HepG2 (cell line): ENCODE measurements at regions not wholly inside any gene's neighbourhood (a gene's known extent, or its start where the extent isn't known, plus 50 kb on each side); places are given as distances from the start of the nearest gene placed in this dataset.
"Not testable (repeated sequence)": the region's sequence is repeated elsewhere in the genome, so short reads cannot be mapped to it uniquely, and the experiment has no call there.

Experiments
- ATAC-seq: fragments of 200-7000 bp; cut with Tn5 transposase; 3 replicates; pipeline ENCODE4 v1.9.1; 2020; ENCODE audit warnings: mild to moderate bottlenecking, moderate library complexity
- BruUV-seq: library from RNA; stranded (reverse); fragments of 400-500 nt; replicated peaks from 2 replicates; lab custom pipeline; 2021; lab: Mats Ljungman, UMichigan
- CTCF ChIA-PET: fragments of 300-600 bp; formaldehyde crosslinking; extraction: SDS; loops from one replicate; lab custom pipeline; 2021; ENCODE audit warnings: low total read pairs, inconsistent platforms, low intra/inter-chr PET ratio; lab: Yijun Ruan, JAX
- POLR2A ChIA-PET: fragments of 350-600 bp; sonication (Branson Sonifier 250); formaldehyde crosslinking; loops from one replicate; lab custom pipeline; 2020; ENCODE audit warnings: antibody characterized with exemption, inconsistent platforms; lab: Yijun Ruan, JAX
- DNase-seq: peaks from one replicate; pipeline ENCODE4 v3.0.0-alpha.2; 2015; ENCODE audit warnings: low spot score
- FAIRE-seq: peaks from 3 replicates; lab custom pipeline; 2011; peaks lifted over from hg19 to GRCh38; lab: Jason Lieb, UNC
- H2AFZ ChIP-seq: one replicate; pipeline ENCODE4 v1.6.1; 2011; ENCODE audit warnings: low read length, inconsistent platforms
- H3K27ac ChIP-seq: fragments of 300-600 bp; 3 replicates; pipeline ENCODE4 v1.8.0; 2011; ENCODE audit warnings: mixed run types, mild to moderate bottlenecking, mixed read lengths, low read length, inconsistent platforms; ENCODE audit not compliant: insufficient read depth; ENCODE audit errors: extremely low read length
- H3K27me3 ChIP-seq, 2 experiments: fragments of 200-600 bp in 1 of 2; 2 replicates in 1 of 2; 3 replicates in 1 of 2; pipeline versions ENCODE4 v1.6.0 to v1.8.0; 2011; ENCODE audit warnings: low read length in 2 of 2, mild to moderate bottlenecking in 2 of 2, moderate library complexity in 2 of 2, inconsistent platforms in 1 of 2; ENCODE audit not compliant: insufficient read depth in 2 of 2, control insufficient read depth in 1 of 2
- H3K36me3 ChIP-seq, 2 experiments: fragments of 200-600 bp in 1 of 2; replicated peaks in 1 of 2; 2 replicates in 1 of 2; 3 replicates in 1 of 2; pipeline versions ENCODE4 v1.5.1 to v1.8.0; 2011; ENCODE audit warnings: low read length in 2 of 2, inconsistent platforms in 1 of 2; ENCODE audit not compliant: insufficient read depth in 2 of 2, control insufficient read depth in 1 of 2
- H3K4me1 ChIP-seq: 2 replicates; pipeline ENCODE4 v1.5.1; 2012; ENCODE audit warnings: low read length, inconsistent platforms; ENCODE audit not compliant: insufficient read depth
- H3K4me2 ChIP-seq: 2 replicates; pipeline ENCODE4 v1.6.0; 2011; ENCODE audit warnings: low read depth, low read length, inconsistent platforms
- H3K4me3 ChIP-seq, 3 experiments: fragments of 200-600 bp in 1 of 3; sonication (generic), shearing (Covaris generic) in 1 of 3; replicated peaks in 1 of 3; 2 replicates each; pipeline ENCODE4 v1.5.1; 2011 to 2016; ENCODE audit warnings: low read length in 3 of 3, inconsistent platforms in 2 of 3, low read depth in 2 of 3, mild to moderate bottlenecking in 2 of 3, control low read depth in 1 of 3, mixed read lengths in 1 of 3; ENCODE audit not compliant: insufficient read depth in 1 of 3
- H3K79me2 ChIP-seq: one replicate; pipeline ENCODE4 v1.6.1; 2011; ENCODE audit warnings: low read length, inconsistent platforms; ENCODE audit not compliant: insufficient read depth
- H3K9ac ChIP-seq: 2 replicates; pipeline ENCODE4 v1.6.0; 2011; ENCODE audit warnings: mild to moderate bottlenecking, low read depth, low read length, inconsistent platforms; ENCODE audit not compliant: insufficient read depth
- H3K9me3 ChIP-seq: 2 replicates; pipeline ENCODE4 v1.5.1; 2012; ENCODE audit warnings: mild to moderate bottlenecking, low read length
- H4K20me1 ChIP-seq: 2 replicates; pipeline ENCODE4 v1.6.0; 2011; ENCODE audit warnings: inconsistent platforms, mild to moderate bottlenecking, low read length, moderate library complexity; ENCODE audit not compliant: insufficient read depth
- CEBPB ChIP-seq: IDR thresholded peaks from 2 replicates; pipeline ENCODE4 v1.6.1; 2011; ENCODE audit warnings: low read depth, low read length, improper control_type of control experiment, borderline replicate concordance
- SCMH1 ChIP-seq: sonication (generic); formaldehyde crosslinking; IDR thresholded peaks from 2 replicates; pipeline ENCODE4 v1.9.0; 2021; ENCODE audit warnings: missing genetic modification reagents, mild to moderate bottlenecking, borderline replicate concordance
- WGBS: methylation state at CpG from one replicate; pipeline ENCODE4 v1.1.6; 2017; ENCODE audit warnings: low lambda C conversion rate; 5-methylcytosine and 5-hydroxymethylcytosine counted together
- in situ Hi-C: cut with HindIII; loops from 2 replicates; pipeline ENCODE4 v1.10.0; 2017; ENCODE audit warnings: low pct_unique_long_range_greater_than_20kb; ENCODE audit not compliant: extremely low pct_ligation_motif_present
- intact Hi-C: fragments of 100-400 bp; cut with micrococcal nuclease; formaldehyde crosslinking; loops from one replicate; pipeline ENCODE4 v1.10.0; 2022; ENCODE audit not compliant: unreplicated experiment
- TF ChIP-seq, protein P1 (sequence below): sonication (generic); formaldehyde crosslinking; IDR thresholded peaks from 2 replicates; pipeline ENCODE4 v1.5.0; 2020; ENCODE audit warnings: mild to moderate bottlenecking, missing genetic modification reagents

DNA sequence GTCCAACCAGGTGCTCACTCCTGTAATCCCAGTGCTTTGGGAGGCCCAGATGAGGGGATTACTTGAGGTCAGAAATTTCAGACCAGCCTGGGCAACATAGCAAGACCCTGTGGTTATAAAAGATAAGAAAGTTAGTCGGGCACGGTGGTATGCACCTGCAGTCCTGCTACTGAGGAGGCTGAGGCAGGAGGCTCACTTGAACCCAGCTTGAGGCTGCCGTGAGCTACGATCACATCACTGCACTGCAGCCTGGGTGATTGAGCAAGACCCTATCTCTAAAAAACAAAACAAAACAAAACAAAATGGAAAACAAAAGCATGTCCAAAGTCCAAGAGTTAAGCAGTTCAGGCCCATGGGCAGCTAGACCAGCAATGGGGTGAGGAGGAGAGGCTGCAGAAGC is 143.2 kb downstream of the IRX5 start:
- no peak overlapping the region for H3K4me3 ChIP-seq
- WGBS, result 58% methylated on average over 4 of the region's 4 CpGs
- H4K20me1 ChIP-seq, result no peaks in the 10 kb centered on the region
- no peak overlapping the region for H3K9ac ChIP-seq
- no TSS peak for BruUV-seq
- no peaks in the 10 kb centered on the region for H3K4me1 ChIP-seq
- ATAC-seq (no peak), DNase-seq (no peak)
- intact Hi-C loops, result no loop called here
- H3K4me2 ChIP-seq, result no peak overlapping the region
- H3K9me3 ChIP-seq, result no peaks in the 10 kb centered on the region
- H3K27ac ChIP-seq, result no peak overlapping the region
- H3K27me3 ChIP-seq, result no peaks in the 10 kb centered on the region; a peak in 1 of 5 replicates
- CTCF ChIA-PET, result no interaction called here
- no peaks in the 10 kb centered on the region for H3K36me3 ChIP-seq
- TF ChIP-seq CEBPB (peak; percentile 43; the same call in 1 of the 2 replicates), SCMH1 (CRISPR knock-in tag) (no peak)
- TF ChIP-seq, protein P1, sequence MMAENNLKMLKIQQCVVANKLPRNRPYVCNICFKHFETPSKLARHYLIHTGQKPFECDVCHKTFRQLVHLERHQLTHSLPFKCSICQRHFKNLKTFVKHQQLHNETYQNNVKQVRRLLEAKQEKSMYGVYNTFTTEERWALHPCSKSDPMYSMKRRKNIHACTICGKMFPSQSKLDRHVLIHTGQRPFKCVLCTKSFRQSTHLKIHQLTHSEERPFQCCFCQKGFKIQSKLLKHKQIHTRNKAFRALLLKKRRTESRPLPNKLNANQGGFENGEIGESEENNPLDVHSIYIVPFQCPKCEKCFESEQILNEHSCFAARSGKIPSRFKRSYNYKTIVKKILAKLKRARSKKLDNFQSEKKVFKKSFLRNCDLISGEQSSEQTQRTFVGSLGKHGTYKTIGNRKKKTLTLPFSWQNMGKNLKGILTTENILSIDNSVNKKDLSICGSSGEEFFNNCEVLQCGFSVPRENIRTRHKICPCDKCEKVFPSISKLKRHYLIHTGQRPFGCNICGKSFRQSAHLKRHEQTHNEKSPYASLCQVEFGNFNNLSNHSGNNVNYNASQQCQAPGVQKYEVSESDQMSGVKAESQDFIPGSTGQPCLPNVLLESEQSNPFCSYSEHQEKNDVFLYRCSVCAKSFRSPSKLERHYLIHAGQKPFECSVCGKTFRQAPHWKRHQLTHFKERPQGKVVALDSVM (CRISPR knock-in tag), result peak; percentile 56; the same call in 1 of the 2 replicates
- TF ChIP-seq, all 625 proteins: peak for 2
- no peak for FAIRE-seq
- POLR2A ChIA-PET, result no interaction called here
- Histone ChIP-seq H2AFZ (no peak overlapping the region), H3K79me2 (no peaks in the 10 kb centered on the region)
- in situ Hi-C loops, result no loop called here

DNA sequence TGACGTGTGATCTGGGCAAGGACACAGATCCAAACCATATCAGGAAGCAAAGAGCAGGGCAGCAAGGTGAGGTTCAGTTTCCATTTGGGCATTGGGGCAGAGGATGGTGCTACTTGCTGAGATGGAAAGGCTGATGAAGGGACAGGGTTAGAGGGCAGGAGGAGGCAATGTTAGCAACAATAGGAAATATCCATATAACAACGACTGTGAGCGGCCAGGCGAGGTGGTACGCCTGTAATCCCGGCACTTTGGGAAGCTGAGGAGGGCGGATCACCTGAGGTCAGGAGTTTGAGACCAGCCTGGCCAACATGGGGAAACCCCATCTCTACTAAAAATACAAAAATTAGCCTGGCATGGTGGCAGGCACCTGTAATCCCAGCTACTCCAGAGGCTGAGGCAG is 144.5 kb downstream of the IRX5 start:
- CTCF ChIA-PET, H3K27ac ChIP-seq, ATAC-seq, POLR2A ChIA-PET, H3K27me3 ChIP-seq, H2AFZ ChIP-seq, H3K36me3 ChIP-seq, H3K4me2 ChIP-seq, H4K20me1 ChIP-seq, H3K4me3 ChIP-seq, in situ Hi-C loops, H3K9ac ChIP-seq, H3K79me2 ChIP-seq, intact Hi-C loops, BruUV-seq, H3K4me1 ChIP-seq, FAIRE-seq, H3K9me3 ChIP-seq, DNase-seq: not testable (repeated sequence)
- WGBS, result 17% methylated on average over 7 of the region's 7 CpGs
